ENCODE measurements at regions not wholly inside any gene's neighbourhood (a gene's known extent, or its start where the extent isn't known, plus 50 kb on each side); places are given as distances from the start of the nearest gene placed in this dataset.

- Histone ChIP-seq H3K9me3 (ENCODE audit: control insufficient read depth, low read depth, low read length) (peaks cover 5% of the 10 kb centered on the region), H3K27me3 (ENCODE audit: control insufficient read depth, extremely low read depth, insufficient read depth, low read length) (no peaks in the 10 kb centered on the region), H3K9ac (ENCODE audit: control insufficient read depth, extremely low read depth, insufficient read depth, low read length) (no peak overlapping the region), H3K79me2 (ENCODE audit: control insufficient read depth, insufficient read depth, low read length) (no peaks in the 10 kb centered on the region), H3K4me1 (ENCODE audit: control insufficient read depth, extremely low read depth, insufficient read depth, low read length) (no peaks in the 10 kb centered on the region), H3K27ac (ENCODE audit: control insufficient read depth, insufficient read depth, low read length) (no peak overlapping the region), H2AFZ (ENCODE audit: control insufficient read depth, low read length) (no peak overlapping the region), H3K4me3 (ENCODE audit: control insufficient read depth in 2 of 3, extremely low read depth in 1 of 3, insufficient read depth in 2 of 3, low read depth in 1 of 3, low read length in 3 of 3) (no peak overlapping the region), H4K20me1 (ENCODE audit: control insufficient read depth, extremely low read depth, insufficient read depth, low read length) (no peaks in the 10 kb centered on the region), H3K9me1 (ENCODE audit: control insufficient read depth, extremely low read depth, insufficient read depth, low read length) (no peaks in the 10 kb centered on the region), H3K36me3 (ENCODE audit: control insufficient read depth in 2 of 2, extremely low read depth in 1 of 2, insufficient read depth in 2 of 2, low read length in 2 of 2) (no peaks in the 10 kb centered on the region), H3K4me2 (ENCODE audit: control insufficient read depth, extremely low read depth, insufficient read depth, low read depth, low read length) (no peak overlapping the region)
- DNase-seq (ENCODE audit: low read depth, low spot score) (no peak), FAIRE-seq (no peak)
- TF ChIP-seq EZH2 (IDR thresholded peaks at IDR 0.05; ENCODE audit: low read length) (no peak), CTCF (optimal IDR thresholded peaks at IDR 0.05 in 1 of 3, IDR thresholded peaks at IDR 0.05 in 1 of 3, conservative IDR thresholded peaks at IDR 0.05 in 1 of 3; ENCODE audit: extremely low read depth in 1 of 3, insufficient read depth in 2 of 3, low read length in 3 of 3) (no peak)
- dilution Hi-C loops (cut with MboI; ENCODE audit: extremely low pct_ligation_motif_present, low sequenced_read_pairs) = no loop called here
Measured at GRCh38 chr4:167424341-167425256, 190.3 kb upstream of the SPOCK3 start.

DNA sequence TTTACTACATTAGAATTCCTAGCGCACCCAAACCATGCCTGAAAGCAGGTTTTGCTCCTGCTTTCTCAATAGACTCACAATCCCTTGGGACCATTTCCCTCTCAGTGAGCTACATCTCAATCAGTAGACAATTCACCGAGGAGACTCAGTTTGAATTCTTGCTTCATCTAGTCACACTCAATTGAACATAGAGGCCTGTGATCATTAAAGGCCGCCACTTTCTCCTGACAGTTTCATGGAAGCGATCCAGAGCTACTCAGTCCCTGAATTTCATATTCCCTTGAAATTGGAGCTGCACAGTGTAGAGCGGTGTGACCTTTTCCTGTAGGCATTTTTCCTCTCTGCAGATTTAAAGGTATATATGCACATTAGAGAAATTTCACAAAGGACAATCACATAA, 193.9 kb upstream of the SPOCK3 start:
- Histone ChIP-seq H3K4me1 (ENCODE audit: control insufficient read depth, extremely low read depth, insufficient read depth, low read length) (no peaks in the 10 kb centered on the region), H3K9ac (ENCODE audit: control insufficient read depth, extremely low read depth, insufficient read depth, low read length) (no peak overlapping the region), H3K4me2 (ENCODE audit: control insufficient read depth, extremely low read depth, insufficient read depth, low read depth, low read length) (no peak overlapping the region), H3K36me3 (ENCODE audit: control insufficient read depth in 2 of 2, extremely low read depth in 1 of 2, insufficient read depth in 2 of 2, low read length in 2 of 2) (no peaks in the 10 kb centered on the region), H3K9me3 (ENCODE audit: control insufficient read depth, low read depth, low read length) (peaks cover 5% of the 10 kb centered on the region), H3K79me2 (ENCODE audit: control insufficient read depth, insufficient read depth, low read length) (no peaks in the 10 kb centered on the region), H3K4me3 (ENCODE audit: control insufficient read depth in 2 of 3, extremely low read depth in 1 of 3, insufficient read depth in 2 of 3, low read depth in 1 of 3, low read length in 3 of 3) (no peak overlapping the region), H4K20me1 (ENCODE audit: control insufficient read depth, extremely low read depth, insufficient read depth, low read length) (no peaks in the 10 kb centered on the region), H2AFZ (ENCODE audit: control insufficient read depth, low read length) (no peak overlapping the region), H3K27ac (ENCODE audit: control insufficient read depth, insufficient read depth, low read length) (no peak overlapping the region), H3K27me3 (ENCODE audit: control insufficient read depth, extremely low read depth, insufficient read depth, low read length) (no peaks in the 10 kb centered on the region), H3K9me1 (ENCODE audit: control insufficient read depth, extremely low read depth, insufficient read depth, low read length) (no peaks in the 10 kb centered on the region)
- FAIRE-seq (no peak), DNase-seq (ENCODE audit: low read depth, low spot score) (no peak)
- dilution Hi-C loops (cut with MboI; ENCODE audit: extremely low pct_ligation_motif_present, low sequenced_read_pairs) = no loop called here
- TF ChIP-seq EZH2 (IDR thresholded peaks at IDR 0.05; ENCODE audit: low read length) (no peak), CTCF (optimal IDR thresholded peaks at IDR 0.05 in 1 of 3, IDR thresholded peaks at IDR 0.05 in 1 of 3, conservative IDR thresholded peaks at IDR 0.05 in 1 of 3; ENCODE audit: extremely low read depth in 1 of 3, insufficient read depth in 2 of 3, low read length in 3 of 3) (no peak)

Data from keratinocyte (primary cell).